ENCODE measurements at regions not wholly inside any gene's neighbourhood (a gene's known extent, or its start where the extent isn't known, plus 50 kb on each side); places are given as distances from the start of the nearest gene placed in this dataset.

- no peaks in the 10 kb centered on the region for H3K79me2 ChIP-seq (ENCODE audit: control insufficient read depth, insufficient read depth, low read length)
- no peak overlapping the region for H2AFZ ChIP-seq (ENCODE audit: control insufficient read depth, low read length)
- no peak overlapping the region for H3K9ac ChIP-seq (ENCODE audit: control insufficient read depth, extremely low read depth, insufficient read depth, low read length)
- peaks cover under 1% of the 10 kb centered on the region for H3K9me3 ChIP-seq (ENCODE audit: control insufficient read depth, low read depth, low read length)
- FAIRE-seq, result no peak
- no peak for DNase-seq (ENCODE audit: low read depth, low spot score)
- no peaks in the 10 kb centered on the region for H3K9me1 ChIP-seq (ENCODE audit: control insufficient read depth, extremely low read depth, insufficient read depth, low read length)
- TF ChIP-seq EZH2 (IDR thresholded peaks at IDR 0.05; ENCODE audit: low read length), result no peak
- no peak for TF ChIP-seq CTCF (optimal IDR thresholded peaks at IDR 0.05 in 1 of 3, IDR thresholded peaks at IDR 0.05 in 1 of 3, conservative IDR thresholded peaks at IDR 0.05 in 1 of 3; ENCODE audit: extremely low read depth in 1 of 3, insufficient read depth in 2 of 3, low read length in 3 of 3)
- H4K20me1 ChIP-seq (ENCODE audit: control insufficient read depth, extremely low read depth, insufficient read depth, low read length), result no peaks in the 10 kb centered on the region
- H3K4me1 ChIP-seq (ENCODE audit: control insufficient read depth, extremely low read depth, insufficient read depth, low read length), result no peaks in the 10 kb centered on the region
- no peaks in the 10 kb centered on the region for H3K27me3 ChIP-seq (ENCODE audit: control insufficient read depth, extremely low read depth, insufficient read depth, low read length)
- H3K4me2 ChIP-seq (ENCODE audit: control insufficient read depth, extremely low read depth, insufficient read depth, low read depth, low read length), result no peak overlapping the region
- dilution Hi-C loops (cut with MboI; ENCODE audit: extremely low pct_ligation_motif_present, low sequenced_read_pairs), result no loop called here
- no peak overlapping the region for H3K4me3 ChIP-seq (ENCODE audit: control insufficient read depth in 2 of 3, extremely low read depth in 1 of 3, insufficient read depth in 2 of 3, low read depth in 1 of 3, low read length in 3 of 3)
- no peaks in the 10 kb centered on the region for H3K36me3 ChIP-seq (ENCODE audit: control insufficient read depth in 2 of 2, extremely low read depth in 1 of 2, insufficient read depth in 2 of 2, low read length in 2 of 2)
- H3K27ac ChIP-seq (ENCODE audit: control insufficient read depth, insufficient read depth, low read length), result no peak overlapping the region
Observed at GRCh38 chr21:32127081-32127480, 151.8 kb downstream of the MIS18A start.

- no peaks in the 10 kb centered on the region for H3K9me1 ChIP-seq (ENCODE audit: control insufficient read depth, extremely low read depth, insufficient read depth, low read length)
- dilution Hi-C loops (cut with MboI; ENCODE audit: extremely low pct_ligation_motif_present, low sequenced_read_pairs), result no loop called here
- no peaks in the 10 kb centered on the region for H3K79me2 ChIP-seq (ENCODE audit: control insufficient read depth, insufficient read depth, low read length)
- H3K9ac ChIP-seq (ENCODE audit: control insufficient read depth, extremely low read depth, insufficient read depth, low read length), result no peak overlapping the region
- no peak for DNase-seq (ENCODE audit: low read depth, low spot score)
- H3K36me3 ChIP-seq (ENCODE audit: control insufficient read depth in 2 of 2, extremely low read depth in 1 of 2, insufficient read depth in 2 of 2, low read length in 2 of 2), result no peaks in the 10 kb centered on the region
- peaks cover 2% of the 10 kb centered on the region for H3K9me3 ChIP-seq (ENCODE audit: control insufficient read depth, low read depth, low read length)
- TF ChIP-seq CTCF (optimal IDR thresholded peaks at IDR 0.05 in 1 of 3, IDR thresholded peaks at IDR 0.05 in 1 of 3, conservative IDR thresholded peaks at IDR 0.05 in 1 of 3; ENCODE audit: extremely low read depth in 1 of 3, insufficient read depth in 2 of 3, low read length in 3 of 3), result no peak
- TF ChIP-seq EZH2 (IDR thresholded peaks at IDR 0.05; ENCODE audit: low read length), result no peak
- no peaks in the 10 kb centered on the region for H4K20me1 ChIP-seq (ENCODE audit: control insufficient read depth, extremely low read depth, insufficient read depth, low read length)
- no peak overlapping the region for H3K27ac ChIP-seq (ENCODE audit: control insufficient read depth, insufficient read depth, low read length)
- no peak overlapping the region for H3K4me2 ChIP-seq (ENCODE audit: control insufficient read depth, extremely low read depth, insufficient read depth, low read depth, low read length)
- no peak overlapping the region for H2AFZ ChIP-seq (ENCODE audit: control insufficient read depth, low read length)
- FAIRE-seq, result no peak
- no peaks in the 10 kb centered on the region for H3K4me1 ChIP-seq (ENCODE audit: control insufficient read depth, extremely low read depth, insufficient read depth, low read length)
- no peaks in the 10 kb centered on the region for H3K27me3 ChIP-seq (ENCODE audit: control insufficient read depth, extremely low read depth, insufficient read depth, low read length)
- no peak overlapping the region for H3K4me3 ChIP-seq (ENCODE audit: control insufficient read depth in 2 of 3, extremely low read depth in 1 of 3, insufficient read depth in 2 of 3, low read depth in 1 of 3, low read length in 3 of 3)
Observed at GRCh38 chr21:32122082-32122481, 156.8 kb downstream of the MIS18A start.

All from keratinocyte (primary cell).